GM13977 (cell line): ENCODE measurements at regions not wholly inside any gene's neighbourhood (a gene's known extent, or its start where the extent isn't known, plus 50 kb on each side); places are given as distances from the start of the nearest gene placed in this dataset.

Experiments
- DNase-seq: peaks from one replicate; pipeline ENCODE4 v3.0.0; 2012; ENCODE audit warnings: low spot score
- in situ Hi-C: fragments of 300-500 bp; cut with MboI; formaldehyde crosslinking; loops from one replicate; pipeline ENCODE4 v1.12.0; 2022; ENCODE audit warnings: low sequenced_read_pairs, low pct_unique_long_range_greater_than_20kb, mixed read lengths, inconsistent platforms; ENCODE audit not compliant: unreplicated experiment
- TF ChIP-seq, protein P1 (sequence below): IDR thresholded peaks from 2 replicates; pipeline ENCODE4 v1.5.1; 2012; ENCODE audit warnings: mild to moderate bottlenecking, control low read depth; ENCODE audit not compliant: insufficient read depth; ENCODE audit errors: extremely low read depth, missing control alignments

DNA sequence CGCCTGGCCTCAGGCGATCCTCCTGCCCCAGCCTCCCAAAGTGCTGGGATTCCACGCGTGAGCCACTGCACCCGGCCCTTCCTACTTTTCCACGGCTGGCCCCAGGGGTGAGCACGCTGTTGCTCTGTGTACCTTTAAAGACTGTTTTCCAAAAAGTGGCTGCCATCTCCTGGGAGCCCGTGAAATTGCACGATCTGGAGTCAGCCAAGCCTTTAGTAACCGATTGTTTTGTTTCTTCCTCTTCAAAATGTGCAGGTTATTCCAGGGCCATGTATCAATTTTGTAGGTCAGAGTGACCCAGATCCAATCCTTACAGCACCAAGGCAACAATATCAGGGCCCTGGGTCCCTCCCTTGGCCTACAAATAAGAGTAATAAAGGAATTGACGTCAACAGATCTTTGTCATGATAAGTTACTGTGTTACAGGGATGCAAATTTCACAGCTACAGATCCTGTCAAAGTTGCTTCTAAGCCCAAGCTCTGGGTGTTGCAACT lies 135.6 kb upstream of the ZNF236 start:
- TF ChIP-seq, protein P1, sequence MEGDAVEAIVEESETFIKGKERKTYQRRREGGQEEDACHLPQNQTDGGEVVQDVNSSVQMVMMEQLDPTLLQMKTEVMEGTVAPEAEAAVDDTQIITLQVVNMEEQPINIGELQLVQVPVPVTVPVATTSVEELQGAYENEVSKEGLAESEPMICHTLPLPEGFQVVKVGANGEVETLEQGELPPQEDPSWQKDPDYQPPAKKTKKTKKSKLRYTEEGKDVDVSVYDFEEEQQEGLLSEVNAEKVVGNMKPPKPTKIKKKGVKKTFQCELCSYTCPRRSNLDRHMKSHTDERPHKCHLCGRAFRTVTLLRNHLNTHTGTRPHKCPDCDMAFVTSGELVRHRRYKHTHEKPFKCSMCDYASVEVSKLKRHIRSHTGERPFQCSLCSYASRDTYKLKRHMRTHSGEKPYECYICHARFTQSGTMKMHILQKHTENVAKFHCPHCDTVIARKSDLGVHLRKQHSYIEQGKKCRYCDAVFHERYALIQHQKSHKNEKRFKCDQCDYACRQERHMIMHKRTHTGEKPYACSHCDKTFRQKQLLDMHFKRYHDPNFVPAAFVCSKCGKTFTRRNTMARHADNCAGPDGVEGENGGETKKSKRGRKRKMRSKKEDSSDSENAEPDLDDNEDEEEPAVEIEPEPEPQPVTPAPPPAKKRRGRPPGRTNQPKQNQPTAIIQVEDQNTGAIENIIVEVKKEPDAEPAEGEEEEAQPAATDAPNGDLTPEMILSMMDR, result peak; percentile 41
- in situ Hi-C loops, result no loop called here
- peak; percentile 68 for DNase-seq

DNA sequence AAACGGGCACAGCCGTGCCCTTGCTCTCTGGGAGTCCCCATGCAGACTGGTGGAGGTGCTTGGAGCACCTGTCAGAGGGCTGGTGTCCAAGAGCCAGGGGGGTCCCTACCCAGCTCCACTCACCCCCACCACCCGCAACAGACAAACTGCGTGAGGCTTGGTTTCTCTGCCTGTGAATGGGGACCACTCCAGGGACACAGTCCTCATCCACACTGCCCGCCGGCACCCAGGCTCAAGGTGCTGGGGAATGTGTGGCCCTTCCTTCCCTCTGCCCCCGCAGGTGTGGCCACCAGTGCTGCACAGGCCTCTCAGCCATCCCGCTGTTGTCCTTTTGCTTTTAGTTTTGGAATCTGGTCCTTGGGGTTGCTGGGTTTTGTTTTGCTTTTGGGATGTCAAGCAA lies 136.5 kb upstream of the ZNF236 start:
- TF ChIP-seq, protein P1, result no peak
- no peak for DNase-seq
- in situ Hi-C loops, result no loop called here

DNA sequence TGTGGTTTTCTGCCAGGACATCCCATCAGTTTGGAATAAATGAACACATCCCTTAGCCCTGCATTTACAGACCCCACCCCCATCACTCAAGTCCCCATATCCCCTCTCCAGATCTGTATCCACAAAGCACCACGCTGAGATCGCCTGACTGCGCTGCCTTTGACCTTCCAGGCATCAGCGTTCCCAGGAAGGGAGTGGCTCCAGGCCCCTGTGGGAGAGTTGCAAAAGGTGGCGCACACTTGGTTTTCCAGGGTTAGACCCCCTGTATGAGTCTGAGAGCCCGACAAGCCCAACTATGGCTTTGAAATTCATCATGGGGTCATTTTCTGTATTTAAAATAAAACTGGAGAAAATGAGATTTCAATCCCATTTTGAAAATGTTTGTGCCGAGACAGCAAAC lies 137.0 kb upstream of the ZNF236 start:
- in situ Hi-C loops, result no loop called here
- no peak for DNase-seq
- TF ChIP-seq, protein P1, result no peak

DNA sequence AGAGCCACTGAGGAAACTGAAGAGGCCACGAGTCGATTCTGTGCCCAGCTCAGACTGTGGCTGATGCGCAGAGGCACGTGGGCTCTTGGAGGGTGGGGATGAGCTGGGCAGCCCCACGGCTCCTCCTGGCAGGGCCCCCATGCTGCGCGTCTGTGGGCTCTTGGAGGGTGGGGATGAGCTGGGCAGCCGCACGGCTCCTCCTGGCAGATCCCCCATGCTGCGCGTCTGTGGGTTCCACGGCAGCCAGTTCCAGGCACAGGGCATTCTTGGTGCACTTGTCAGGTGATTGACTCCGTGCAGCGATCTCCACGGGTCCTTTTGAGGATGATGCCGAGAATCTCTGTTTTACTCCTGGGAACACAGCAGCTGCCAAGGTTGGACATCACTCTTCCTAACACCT lies 138.1 kb upstream of the ZNF236 start:
- TF ChIP-seq, protein P1, result no peak
- in situ Hi-C loops, result no loop called here
- DNase-seq, result no peak

DNA sequence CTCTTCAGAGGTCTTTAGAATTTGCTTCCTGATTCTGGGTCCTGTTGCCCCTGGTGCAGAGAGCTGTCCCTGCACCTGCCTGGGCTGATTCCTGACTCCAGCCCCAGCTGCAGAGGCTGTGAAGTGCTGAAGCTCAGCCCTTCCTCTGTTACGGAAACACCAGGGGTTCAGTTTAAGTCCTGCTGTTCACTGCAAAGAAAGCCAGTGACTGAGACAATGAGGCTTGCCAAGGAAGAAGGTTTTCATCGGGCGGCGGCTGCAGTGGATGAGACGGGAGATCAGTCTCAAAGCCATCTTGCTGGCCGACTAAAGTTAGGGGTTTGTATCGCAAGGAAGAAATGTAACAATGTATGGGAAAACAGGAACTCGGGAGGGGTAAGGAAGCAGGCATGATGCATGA lies 142.4 kb upstream of the ZNF236 start:
- in situ Hi-C loops, result no loop called here
- no peak for DNase-seq
- TF ChIP-seq, protein P1, result no peak

DNA sequence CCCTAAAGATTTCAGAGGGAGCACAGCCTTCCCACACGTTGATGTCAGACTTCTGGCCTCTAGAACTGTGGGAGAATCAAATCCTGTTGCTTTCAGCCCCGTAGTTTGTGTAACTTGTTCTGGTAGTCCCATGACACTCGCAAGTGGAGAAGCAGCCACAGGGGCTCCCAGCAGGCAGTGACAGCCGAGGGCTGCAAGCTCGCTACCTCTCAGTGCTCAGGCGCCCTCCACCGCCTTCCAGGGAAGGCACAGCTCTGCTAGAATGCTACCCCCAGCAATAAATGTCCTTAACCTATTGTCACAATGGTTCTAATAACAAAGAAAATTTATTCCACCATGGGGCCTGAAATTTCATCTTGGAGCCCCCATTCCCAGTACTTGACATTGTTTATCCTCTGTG lies 143.1 kb upstream of the ZNF236 start:
- TF ChIP-seq, protein P1, result no peak
- in situ Hi-C loops, result no loop called here
- no peak for DNase-seq

DNA sequence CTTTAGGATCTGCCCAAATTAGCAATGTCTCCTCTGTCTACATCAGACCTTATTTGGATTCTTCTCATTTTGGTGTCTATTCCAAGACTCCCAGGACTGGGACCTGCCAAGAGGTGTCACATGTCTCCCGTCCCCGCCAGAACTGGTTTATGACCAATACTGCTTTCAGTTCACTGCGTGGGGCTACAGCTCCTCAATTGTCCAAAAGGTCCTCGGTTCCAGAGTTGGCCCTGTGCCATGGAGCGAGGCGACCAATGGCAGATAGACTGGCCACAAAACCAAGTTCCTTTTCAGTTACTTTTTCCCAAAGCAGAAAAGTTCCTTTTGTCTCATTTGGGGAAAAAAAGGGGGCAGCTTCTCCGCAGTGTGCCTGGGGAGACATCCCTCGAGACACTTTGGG lies 144.1 kb upstream of the ZNF236 start:
- in situ Hi-C loops, result no loop called here
- TF ChIP-seq, protein P1, result no peak
- DNase-seq, result no peak
